ENCODE measurements at regions not wholly inside any gene's neighbourhood (a gene's known extent, or its start where the extent isn't known, plus 50 kb on each side); places are given as distances from the start of the nearest gene placed in this dataset.

- H3K4me1 ChIP-seq (ENCODE audit: insufficient read depth, low read length): no peaks in the 10 kb centered on the region
- DNase-seq (no peak), ATAC-seq (ENCODE audit: insufficient read depth, low read depth) (no peak)
- H3K36me3 ChIP-seq (ENCODE audit: insufficient read depth, low read length): no peaks in the 10 kb centered on the region
- H3K4me2 ChIP-seq (ENCODE audit: insufficient read depth, low read length): no peak overlapping the region
- no peak overlapping the region for H3K27ac ChIP-seq (ENCODE audit: low read length)
- no peaks in the 10 kb centered on the region for H3K9me3 ChIP-seq (ENCODE audit: insufficient read depth, low read length, severe bottlenecking)
- no peaks in the 10 kb centered on the region for H3K79me2 ChIP-seq (ENCODE audit: insufficient read depth, low read length)
- no peak for TF ChIP-seq CTCF (IDR thresholded peaks at IDR 0.05; ENCODE audit: borderline replicate concordance, extremely low read depth, low read length, poor library complexity, severe bottlenecking)
- TF ChIP-seq EZH2 (IDR thresholded peaks at IDR 0.05; ENCODE audit: borderline replicate concordance, low read depth, low read length, severe bottlenecking): no peak
- no peaks in the 10 kb centered on the region for H3K27me3 ChIP-seq (ENCODE audit: insufficient read depth, low read length, poor library complexity)
- no peak overlapping the region for H3K4me3 ChIP-seq (ENCODE audit: low read depth in 1 of 2, low read length in 2 of 2)
- no peak overlapping the region for H2AFZ ChIP-seq (ENCODE audit: low read depth, low read length)
- no peaks in the 10 kb centered on the region for H4K20me1 ChIP-seq (ENCODE audit: insufficient read depth, low read length)
- H3K9ac ChIP-seq (ENCODE audit: low read depth, low read length): no peak overlapping the region
These were observed 434.8 kb downstream of the CCER1 start for GRCh38 chr12:90520002-90520734.

- H3K36me3 ChIP-seq (ENCODE audit: insufficient read depth, low read length): no peaks in the 10 kb centered on the region
- H3K27ac ChIP-seq (ENCODE audit: low read length): no peak overlapping the region
- no peaks in the 10 kb centered on the region for H3K79me2 ChIP-seq (ENCODE audit: insufficient read depth, low read length)
- DNase-seq (no peak), ATAC-seq (ENCODE audit: insufficient read depth, low read depth) (no peak)
- H3K4me1 ChIP-seq (ENCODE audit: insufficient read depth, low read length): no peaks in the 10 kb centered on the region
- H3K4me2 ChIP-seq (ENCODE audit: insufficient read depth, low read length): no peak overlapping the region
- H3K9me3 ChIP-seq (ENCODE audit: insufficient read depth, low read length, severe bottlenecking): no peaks in the 10 kb centered on the region
- H3K9ac ChIP-seq (ENCODE audit: low read depth, low read length): no peak overlapping the region
- H4K20me1 ChIP-seq (ENCODE audit: insufficient read depth, low read length): no peaks in the 10 kb centered on the region
- H3K4me3 ChIP-seq (ENCODE audit: low read depth in 1 of 2, low read length in 2 of 2): no peak overlapping the region
- TF ChIP-seq CTCF (IDR thresholded peaks at IDR 0.05; ENCODE audit: borderline replicate concordance, extremely low read depth, low read length, poor library complexity, severe bottlenecking): no peak
- TF ChIP-seq EZH2 (IDR thresholded peaks at IDR 0.05; ENCODE audit: borderline replicate concordance, low read depth, low read length, severe bottlenecking): no peak
- no peak overlapping the region for H2AFZ ChIP-seq (ENCODE audit: low read depth, low read length)
- H3K27me3 ChIP-seq (ENCODE audit: insufficient read depth, low read length, poor library complexity): no peaks in the 10 kb centered on the region
These were observed 435.7 kb downstream of the CCER1 start for GRCh38 chr12:90519285-90519684.

GRCh38 chr12:90515199-90516175 lies 439.5 kb downstream of the CCER1 start:
- no peaks in the 10 kb centered on the region for H3K9me3 ChIP-seq (ENCODE audit: insufficient read depth, low read length, severe bottlenecking)
- no peak for ATAC-seq (ENCODE audit: insufficient read depth, low read depth)
- no peaks in the 10 kb centered on the region for H4K20me1 ChIP-seq (ENCODE audit: insufficient read depth, low read length)
- H3K79me2 ChIP-seq (ENCODE audit: insufficient read depth, low read length): no peaks in the 10 kb centered on the region
- no peaks in the 10 kb centered on the region for H3K36me3 ChIP-seq (ENCODE audit: insufficient read depth, low read length)
- H3K4me3 ChIP-seq (ENCODE audit: low read depth in 1 of 2, low read length in 2 of 2): no peak overlapping the region
- H3K4me1 ChIP-seq (ENCODE audit: insufficient read depth, low read length): no peaks in the 10 kb centered on the region
- no peak overlapping the region for H3K4me2 ChIP-seq (ENCODE audit: insufficient read depth, low read length)
- no peaks in the 10 kb centered on the region for H3K27me3 ChIP-seq (ENCODE audit: insufficient read depth, low read length, poor library complexity)
- H2AFZ ChIP-seq (ENCODE audit: low read depth, low read length): no peak overlapping the region
- no peak for DNase-seq
- no peak overlapping the region for H3K9ac ChIP-seq (ENCODE audit: low read depth, low read length)
- TF ChIP-seq CTCF (IDR thresholded peaks at IDR 0.05; ENCODE audit: borderline replicate concordance, extremely low read depth, low read length, poor library complexity, severe bottlenecking) (no peak), EZH2 (IDR thresholded peaks at IDR 0.05; ENCODE audit: borderline replicate concordance, low read depth, low read length, severe bottlenecking) (no peak)
- H3K27ac ChIP-seq (ENCODE audit: low read length): no peak overlapping the region
